HUES6 (cell line): ENCODE measurements at regions not wholly inside any gene's neighbourhood (a gene's known extent, or its start where the extent isn't known, plus 50 kb on each side); places are given as distances from the start of the nearest gene placed in this dataset.

Experiments used
- H3K27ac ChIP-seq: 2 replicates; pipeline ENCODE4 v1.7.0; 2013; ENCODE audit warnings: low read depth, mild to moderate bottlenecking, low read length, inconsistent platforms
- H3K27me3 ChIP-seq: 2 replicates; pipeline ENCODE4 v1.6.1; 2013; ENCODE audit warnings: low read length; ENCODE audit not compliant: control insufficient read depth, insufficient read depth
- H3K36me3 ChIP-seq: 2 replicates; pipeline ENCODE4 v1.6.1; 2013; ENCODE audit warnings: low read length; ENCODE audit not compliant: control insufficient read depth, insufficient read depth
- H3K4me1 ChIP-seq: 2 replicates; pipeline ENCODE4 v1.6.1; 2013; ENCODE audit warnings: low read length; ENCODE audit not compliant: control insufficient read depth, insufficient read depth
- H3K4me3 ChIP-seq: 2 replicates; pipeline ENCODE4 v1.5.1; 2013; ENCODE audit warnings: low read depth, low read length
- H3K9ac ChIP-seq: one replicate; pipeline ENCODE4 v1.6.1; 2013; ENCODE audit warnings: mild to moderate bottlenecking, low read length
- H3K9me3 ChIP-seq: 2 replicates; pipeline ENCODE4 v1.6.1; 2013; ENCODE audit warnings: low read depth, low read length; ENCODE audit not compliant: control insufficient read depth, insufficient read depth

DNA sequence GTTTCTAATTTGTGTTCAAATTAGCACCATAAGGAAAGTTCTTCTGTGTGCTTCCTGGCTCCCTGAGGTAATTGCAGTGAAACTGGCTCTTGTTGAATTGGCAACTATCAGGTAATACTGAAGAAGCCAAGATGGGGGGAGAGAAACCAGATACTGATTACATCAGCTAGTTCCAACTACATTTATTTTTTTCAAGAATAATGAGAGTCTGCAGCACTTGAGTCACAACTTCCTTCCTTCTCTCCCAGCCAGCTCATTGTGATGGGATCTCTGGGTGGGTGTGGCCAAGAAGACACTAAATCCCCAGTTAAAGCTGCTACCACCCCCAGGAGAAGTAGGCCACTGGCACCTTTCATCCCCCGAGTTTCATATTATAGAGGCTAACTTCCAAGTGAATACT is 100.7 kb upstream of the RXFP2 start:
- H3K9me3 ChIP-seq: peaks cover 40% of the 10 kb centered on the region
- no peaks in the 10 kb centered on the region for H3K36me3 ChIP-seq
- H3K27ac ChIP-seq: no peak overlapping the region
- no peak overlapping the region for H3K9ac ChIP-seq
- H3K27me3 ChIP-seq: no peaks in the 10 kb centered on the region
- no peak overlapping the region for H3K4me3 ChIP-seq
- H3K4me1 ChIP-seq: no peaks in the 10 kb centered on the region

DNA sequence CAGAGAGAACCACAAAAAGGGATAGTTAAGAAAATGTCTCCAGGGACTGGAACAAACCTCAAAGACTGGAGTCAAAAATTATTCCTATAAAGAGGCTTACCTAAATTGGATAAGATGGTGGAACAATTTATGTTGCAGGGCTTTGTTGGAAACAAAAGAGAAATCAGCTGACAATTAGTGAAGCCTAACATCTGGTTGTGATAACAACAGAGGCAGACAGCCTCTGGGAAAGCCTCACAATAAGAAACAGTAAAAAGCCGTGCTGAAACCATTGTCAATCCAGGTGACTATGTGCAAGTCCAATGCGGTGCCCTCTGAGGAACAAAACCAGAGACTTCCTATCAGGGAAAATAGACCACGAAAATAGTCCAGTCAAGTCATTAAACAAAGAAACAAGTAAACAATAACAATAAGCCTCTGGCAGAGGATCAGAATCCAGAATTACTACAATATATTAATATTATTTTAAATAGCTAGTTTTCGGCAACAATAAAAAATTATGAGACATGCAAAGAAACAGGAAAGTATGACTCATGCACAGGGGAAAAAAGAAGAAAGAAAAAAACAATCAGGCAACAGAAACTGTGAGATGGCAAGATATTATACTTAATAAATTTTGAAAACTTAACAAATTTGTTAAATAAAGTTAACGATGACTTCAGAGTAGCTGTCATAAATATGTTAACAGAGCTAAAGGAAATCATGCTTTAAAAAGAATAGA is 99.7 kb upstream of the RXFP2 start:
- Histone ChIP-seq H3K9ac (no peak overlapping the region), H3K27ac (no peak overlapping the region), H3K36me3 (no peaks in the 10 kb centered on the region), H3K27me3 (no peaks in the 10 kb centered on the region), H3K9me3 (peaks cover 42% of the 10 kb centered on the region), H3K4me3 (no peak overlapping the region), H3K4me1 (no peaks in the 10 kb centered on the region)

DNA sequence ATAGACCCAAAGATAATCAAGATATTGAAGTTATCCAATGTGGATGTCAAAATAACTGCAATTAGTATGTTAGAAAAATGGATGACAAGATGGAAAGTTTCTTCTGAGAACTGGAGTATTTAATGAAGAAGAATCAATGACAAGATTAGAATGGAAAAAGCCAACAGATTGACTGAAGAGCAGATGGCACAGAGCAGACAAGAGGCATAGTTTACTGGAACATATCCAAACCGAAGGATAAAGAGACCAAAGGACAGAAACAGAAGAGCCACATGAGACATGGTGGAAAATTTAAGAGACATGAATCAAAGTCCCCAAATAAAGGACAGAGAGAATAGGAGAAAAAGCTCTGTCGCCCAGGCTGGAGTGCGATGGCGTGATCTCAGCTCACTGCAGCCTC is 89.6 kb upstream of the RXFP2 start:
- H3K36me3 ChIP-seq: no peaks in the 10 kb centered on the region
- H3K4me3 ChIP-seq: no peak overlapping the region
- no peak overlapping the region for H3K27ac ChIP-seq
- no peak overlapping the region for H3K9ac ChIP-seq
- H3K27me3 ChIP-seq: no peaks in the 10 kb centered on the region
- no peaks in the 10 kb centered on the region; the same call in 1 of the 2 replicates for H3K9me3 ChIP-seq
- H3K4me1 ChIP-seq: no peaks in the 10 kb centered on the region

DNA sequence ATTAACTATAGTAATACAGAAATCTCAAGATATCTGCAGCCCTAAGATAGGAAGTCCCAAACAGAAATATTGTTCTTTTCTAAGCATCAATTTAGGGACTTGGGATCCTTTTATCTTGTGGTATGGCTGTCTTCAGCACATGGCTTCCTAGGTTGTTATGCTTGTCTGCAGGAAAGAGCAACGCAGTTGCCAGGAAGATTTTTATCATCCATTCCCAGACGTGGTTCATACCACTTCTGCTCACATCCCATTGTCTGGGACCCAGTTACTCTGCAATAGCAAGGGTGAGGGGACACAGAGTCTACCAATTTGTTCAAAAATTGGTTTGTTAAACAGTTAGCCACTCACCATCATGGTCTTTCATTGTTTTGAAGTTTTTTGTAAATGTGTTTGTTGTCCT is 85.6 kb upstream of the RXFP2 start:
- Histone ChIP-seq H3K4me3 (no peak overlapping the region), H3K36me3 (no peaks in the 10 kb centered on the region), H3K9ac (no peak overlapping the region), H3K27ac (no peak overlapping the region), H3K4me1 (no peaks in the 10 kb centered on the region), H3K9me3 (peaks cover 3% of the 10 kb centered on the region), H3K27me3 (no peaks in the 10 kb centered on the region)

DNA sequence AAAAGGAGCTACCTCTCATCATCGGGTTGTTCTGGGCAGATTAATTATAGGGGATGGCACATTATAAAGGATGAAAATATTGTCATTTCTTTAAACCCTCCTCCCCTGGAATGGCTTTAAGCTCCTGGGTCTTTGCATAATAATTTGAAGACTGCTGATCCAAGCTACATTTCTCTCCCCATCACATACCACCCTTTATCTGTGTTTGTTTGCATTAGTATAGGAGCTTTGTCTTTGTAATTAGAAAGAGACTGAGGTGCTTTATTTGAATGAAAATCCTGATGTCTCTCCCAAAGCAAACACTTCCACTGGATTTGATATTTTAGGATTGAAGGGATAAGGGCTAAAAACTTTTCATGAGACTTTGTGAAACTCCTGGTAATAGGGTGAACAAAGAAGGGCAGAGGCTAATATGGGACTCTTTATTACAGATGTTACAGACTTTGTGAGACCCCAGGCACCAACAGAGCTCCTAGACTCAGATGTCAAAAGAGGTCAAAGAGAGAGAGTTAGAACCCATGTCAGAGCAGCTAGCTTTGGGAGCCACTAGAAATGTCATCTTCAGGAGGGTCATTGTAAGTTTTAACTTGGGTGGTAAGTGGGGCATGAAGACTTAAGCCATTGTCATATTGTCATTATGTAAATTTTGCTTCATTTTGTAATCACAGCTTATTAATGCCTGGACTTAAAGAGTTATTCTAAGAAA is 75.3 kb upstream of the RXFP2 start:
- H3K27ac ChIP-seq: peak overlapping the region; percentile 85
- H3K4me3 ChIP-seq: peak overlapping the region; percentile 30
- no peaks in the 10 kb centered on the region for H3K27me3 ChIP-seq

DNA sequence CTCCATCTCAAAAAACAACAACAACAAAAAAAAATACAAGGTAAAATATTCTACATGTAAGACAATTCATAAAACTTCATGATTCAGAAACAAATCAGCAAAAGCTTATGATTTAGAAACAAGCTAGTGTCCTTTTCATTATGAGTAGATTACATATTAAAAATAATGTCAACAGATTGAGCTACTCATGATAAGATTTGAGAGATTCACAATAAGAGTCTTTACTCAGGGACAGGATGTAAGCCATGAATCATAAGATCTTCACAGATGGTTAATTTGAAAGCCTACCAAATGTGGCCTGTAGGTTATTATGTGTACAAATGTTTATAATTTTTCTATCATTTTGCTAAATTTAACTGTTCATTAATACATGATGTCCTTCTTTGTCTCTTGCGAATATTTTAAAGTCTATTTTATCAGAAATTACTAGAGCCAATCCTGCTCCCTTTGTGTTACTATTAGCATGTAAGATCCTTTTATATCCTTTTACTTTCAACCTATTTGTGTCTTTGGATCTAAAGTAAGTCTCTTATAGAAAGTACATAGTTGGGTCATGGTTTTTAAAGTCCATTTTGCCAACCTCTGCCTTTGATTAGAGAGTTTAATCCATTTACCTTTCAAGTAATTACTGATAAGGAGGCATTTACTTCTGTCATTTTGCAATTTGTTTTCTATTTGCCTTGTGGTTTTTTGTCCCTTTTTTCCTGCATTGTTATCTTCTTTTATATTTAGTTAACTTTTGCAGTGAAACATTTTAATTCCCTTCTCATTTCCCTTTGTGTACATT is 68.3 kb upstream of the RXFP2 start:
- Histone ChIP-seq H3K36me3 (no peaks in the 10 kb centered on the region), H3K27me3 (no peaks in the 10 kb centered on the region), H3K27ac (no peak overlapping the region), H3K4me1 (no peaks in the 10 kb centered on the region), H3K9ac (no peak overlapping the region), H3K9me3 (peaks cover 21% of the 10 kb centered on the region), H3K4me3 (no peak overlapping the region)

More for the DNA sequence above, 75.3 kb upstream of the RXFP2 start:
- Histone ChIP-seq H3K9me3 (peaks cover 20% of the 10 kb centered on the region), H3K36me3 (no peaks in the 10 kb centered on the region), H3K4me1 (peaks cover 15% of the 10 kb centered on the region), H3K9ac (peak overlapping the region; percentile 48)

DNA sequence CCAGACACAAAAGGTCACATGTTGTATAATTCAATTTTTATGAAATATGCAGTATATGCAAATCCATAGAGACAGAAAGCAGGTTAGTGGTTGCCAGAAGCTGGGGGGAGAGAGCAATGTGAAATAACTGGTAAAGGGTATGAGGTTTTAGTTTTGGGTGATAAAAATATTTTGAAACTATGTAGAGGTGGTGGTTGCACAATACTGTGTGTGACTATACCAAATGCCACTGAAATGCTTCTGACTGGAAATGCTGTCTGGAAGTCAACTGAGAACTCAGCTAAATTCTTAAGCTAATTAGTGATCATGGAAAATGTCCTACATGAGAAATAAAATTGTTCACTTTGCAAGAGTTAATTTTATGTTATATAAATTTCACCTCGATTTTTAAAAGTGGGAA is 65.3 kb upstream of the RXFP2 start:
- no peak overlapping the region for H3K27ac ChIP-seq
- H3K4me1 ChIP-seq: no peaks in the 10 kb centered on the region
- H3K36me3 ChIP-seq: no peaks in the 10 kb centered on the region
- no peaks in the 10 kb centered on the region for H3K27me3 ChIP-seq
- H3K4me3 ChIP-seq: no peak overlapping the region
- H3K9ac ChIP-seq: no peak overlapping the region
- H3K9me3 ChIP-seq: 0 out of 2 replicates have a peak, but pooled peaks cover 4% of the 10 kb centered on the region

DNA sequence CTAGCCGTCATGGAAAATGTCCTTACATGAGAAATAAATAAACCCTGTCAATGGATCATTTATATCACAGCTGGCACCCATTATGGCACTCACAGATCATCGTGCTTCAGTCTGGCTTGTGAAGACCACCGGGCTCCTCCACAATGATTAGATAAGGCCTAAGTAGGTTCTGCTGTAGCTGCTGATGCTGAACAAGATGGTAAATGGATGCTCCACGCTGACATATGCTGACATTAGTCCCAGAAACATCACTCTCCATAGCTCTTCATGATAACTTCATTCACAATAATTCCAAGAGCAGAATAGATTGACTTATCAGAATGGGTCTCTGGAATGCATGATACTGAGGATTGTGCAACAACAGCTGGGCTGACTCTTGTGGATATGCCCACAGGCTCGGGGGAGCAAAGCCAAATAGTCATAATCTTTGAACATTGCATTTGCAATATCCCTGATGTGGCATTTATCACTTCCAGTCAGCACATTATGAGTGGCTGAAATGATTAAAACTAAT is 63.8 kb upstream of the RXFP2 start:
- Histone ChIP-seq H3K4me3 (no peak overlapping the region), H3K36me3 (no peaks in the 10 kb centered on the region), H3K9ac (no peak overlapping the region), H3K27me3 (no peaks in the 10 kb centered on the region), H3K4me1 (no peaks in the 10 kb centered on the region), H3K27ac (no peak overlapping the region), H3K9me3 (no peaks in the 10 kb centered on the region)

DNA sequence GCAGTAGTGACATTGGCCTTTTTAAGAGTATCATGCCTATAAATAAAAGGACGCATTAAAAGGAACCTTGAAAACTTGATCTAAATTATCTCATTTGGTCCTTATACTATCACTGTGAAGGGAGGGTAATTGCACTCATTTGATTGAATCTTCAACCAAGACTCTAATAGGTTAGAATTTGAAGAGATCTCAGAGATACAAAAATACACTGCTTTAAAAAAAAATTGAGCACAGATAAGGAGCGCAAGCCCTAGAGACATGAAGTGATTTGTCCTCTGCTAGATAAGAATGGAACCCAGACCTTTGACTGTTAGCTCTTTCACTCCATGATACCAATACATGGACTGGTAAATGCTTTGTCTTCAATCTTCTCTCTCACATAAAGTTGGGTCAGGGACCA is 58.2 kb upstream of the RXFP2 start:
- H3K9ac ChIP-seq: no peak overlapping the region
- no peaks in the 10 kb centered on the region for H3K27me3 ChIP-seq
- no peaks in the 10 kb centered on the region for H3K9me3 ChIP-seq
- no peak overlapping the region for H3K4me3 ChIP-seq
- H3K36me3 ChIP-seq: no peaks in the 10 kb centered on the region
- peaks cover 8% of the 10 kb centered on the region; the same call in 1 of the 2 replicates for H3K4me1 ChIP-seq
- no peak overlapping the region for H3K27ac ChIP-seq

DNA sequence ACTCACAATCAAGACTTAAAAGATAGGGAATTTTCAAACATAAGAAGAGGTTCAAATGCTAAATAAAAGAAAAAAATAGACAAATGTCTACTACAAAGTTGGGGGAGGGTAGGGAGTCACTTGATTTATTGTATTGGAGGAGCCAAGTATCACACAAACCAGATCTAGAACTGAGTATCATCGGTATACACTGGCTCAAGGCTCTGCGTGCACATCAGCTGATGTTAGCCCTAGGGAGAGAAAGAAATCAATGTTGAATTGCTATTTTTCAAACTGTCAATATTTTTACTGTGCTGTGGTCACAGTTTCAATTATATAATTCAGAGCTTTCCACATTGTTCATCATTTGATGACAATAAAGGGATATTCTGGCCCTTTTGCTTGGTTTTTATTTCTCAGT is 54.9 kb upstream of the RXFP2 start:
- no peak overlapping the region for H3K4me3 ChIP-seq
- no peak overlapping the region for H3K27ac ChIP-seq
- peaks cover 8% of the 10 kb centered on the region; the same call in 1 of the 2 replicates for H3K4me1 ChIP-seq
- H3K9me3 ChIP-seq: no peaks in the 10 kb centered on the region
- H3K27me3 ChIP-seq: no peaks in the 10 kb centered on the region
- H3K9ac ChIP-seq: no peak overlapping the region
- H3K36me3 ChIP-seq: no peaks in the 10 kb centered on the region
